HepG2 (cell line): ENCODE measurements at regions not wholly inside any gene's neighbourhood (a gene's known extent, or its start where the extent isn't known, plus 50 kb on each side); places are given as distances from the start of the nearest gene placed in this dataset.

ENCODE experiments used
- TF ChIP-seq, protein P1 (sequence below), 2 experiments: fragments of 450-650 bp in 1 of 2; sonication (generic) in 1 of 2; formaldehyde crosslinking in 1 of 2; IDR thresholded peaks; 2 replicates each; pipeline versions ENCODE4 v1.6.1 to v1.8.0; 2016 to 2022; ENCODE audit warnings: antibody characterized with exemption in 1 of 2, mild to moderate bottlenecking in 1 of 2, missing genetic modification reagents in 1 of 2

DNA sequence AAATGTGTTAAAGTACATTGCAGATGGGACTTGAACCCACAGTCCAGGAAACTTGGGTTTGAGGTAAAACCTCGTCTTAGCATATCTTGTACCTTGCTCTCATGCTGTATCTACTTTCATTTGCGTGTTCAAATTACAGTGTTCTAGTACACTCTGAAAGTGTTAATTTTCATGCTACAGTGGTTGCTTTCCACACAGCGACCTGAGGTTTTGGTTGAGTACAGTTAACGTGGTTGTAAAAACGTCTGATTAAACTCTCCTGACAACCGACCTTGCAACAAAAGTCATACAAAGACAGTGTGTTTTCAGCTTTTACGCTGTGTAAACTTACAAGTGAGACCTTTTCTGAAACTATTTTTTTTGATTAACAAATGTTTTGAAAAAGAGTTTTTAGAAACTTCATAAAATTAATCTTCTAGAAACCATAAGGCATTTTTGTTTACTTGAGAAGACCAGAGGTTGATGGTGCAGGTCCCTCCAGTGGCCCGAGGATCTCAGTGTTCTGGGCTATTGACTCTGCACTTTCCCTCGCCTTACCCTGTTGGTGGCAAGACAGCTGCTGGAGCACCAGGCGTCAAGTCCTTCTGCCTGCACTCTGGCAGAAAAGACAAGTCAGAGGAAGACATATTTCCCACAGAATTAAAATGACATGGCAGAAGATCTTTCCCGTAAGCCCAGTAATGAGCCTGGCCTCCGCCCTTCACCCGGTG lies 334.0 kb downstream of the THBS2 start (continued):
- TF ChIP-seq, protein P1, sequence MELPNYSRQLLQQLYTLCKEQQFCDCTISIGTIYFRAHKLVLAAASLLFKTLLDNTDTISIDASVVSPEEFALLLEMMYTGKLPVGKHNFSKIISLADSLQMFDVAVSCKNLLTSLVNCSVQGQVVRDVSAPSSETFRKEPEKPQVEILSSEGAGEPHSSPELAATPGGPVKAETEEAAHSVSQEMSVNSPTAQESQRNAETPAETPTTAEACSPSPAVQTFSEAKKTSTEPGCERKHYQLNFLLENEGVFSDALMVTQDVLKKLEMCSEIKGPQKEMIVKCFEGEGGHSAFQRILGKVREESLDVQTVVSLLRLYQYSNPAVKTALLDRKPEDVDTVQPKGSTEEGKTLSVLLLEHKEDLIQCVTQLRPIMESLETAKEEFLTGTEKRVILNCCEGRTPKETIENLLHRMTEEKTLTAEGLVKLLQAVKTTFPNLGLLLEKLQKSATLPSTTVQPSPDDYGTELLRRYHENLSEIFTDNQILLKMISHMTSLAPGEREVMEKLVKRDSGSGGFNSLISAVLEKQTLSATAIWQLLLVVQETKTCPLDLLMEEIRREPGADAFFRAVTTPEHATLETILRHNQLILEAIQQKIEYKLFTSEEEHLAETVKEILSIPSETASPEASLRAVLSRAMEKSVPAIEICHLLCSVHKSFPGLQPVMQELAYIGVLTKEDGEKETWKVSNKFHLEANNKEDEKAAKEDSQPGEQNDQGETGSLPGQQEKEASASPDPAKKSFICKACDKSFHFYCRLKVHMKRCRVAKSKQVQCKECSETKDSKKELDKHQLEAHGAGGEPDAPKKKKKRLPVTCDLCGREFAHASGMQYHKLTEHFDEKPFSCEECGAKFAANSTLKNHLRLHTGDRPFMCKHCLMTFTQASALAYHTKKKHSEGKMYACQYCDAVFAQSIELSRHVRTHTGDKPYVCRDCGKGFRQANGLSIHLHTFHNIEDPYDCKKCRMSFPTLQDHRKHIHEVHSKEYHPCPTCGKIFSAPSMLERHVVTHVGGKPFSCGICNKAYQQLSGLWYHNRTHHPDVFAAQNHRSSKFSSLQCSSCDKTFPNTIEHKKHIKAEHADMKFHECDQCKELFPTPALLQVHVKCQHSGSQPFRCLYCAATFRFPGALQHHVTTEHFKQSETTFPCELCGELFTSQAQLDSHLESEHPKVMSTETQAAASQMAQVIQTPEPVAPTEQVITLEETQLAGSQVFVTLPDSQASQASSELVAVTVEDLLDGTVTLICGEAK (IDR thresholded peaks at IDR 0.05), result no peak
- TF ChIP-seq, protein P1 (CRISPR knock-in tag; IDR thresholded peaks at IDR 0.05), result no peak
